Dedifferentiated amniotic fluid mesenchymal stem cell (primary cell): ENCODE measurements at regions not wholly inside any gene's neighbourhood (a gene's known extent, or its start where the extent isn't known, plus 50 kb on each side); places are given as distances from the start of the nearest gene placed in this dataset.

ENCODE experiments used
- DNase-seq: peaks from one replicate; pipeline ENCODE4 v3.0.0-alpha.2; 2016; ENCODE audit errors: extremely low spot score

GRCh38 chr12:107523775-107524535 lies 161.6 kb upstream of the PWP1 start:
- DNase-seq = no peak

- no peak for DNase-seq
Observed at GRCh38 chr12:107525063-107525718, 160.4 kb upstream of the PWP1 start.

GRCh38 chr12:107525719-107526554 lies 159.7 kb upstream of the PWP1 start:
- no peak for DNase-seq

- DNase-seq = no peak
Observed at GRCh38 chr12:107526555-107527180, 158.9 kb upstream of the PWP1 start.

- no peak for DNase-seq
Observed at GRCh38 chr12:107528731-107529365, 156.8 kb upstream of the PWP1 start.

GRCh38 chr12:107529991-107530390 lies 155.6 kb upstream of the PWP1 start:
- no peak for DNase-seq

- DNase-seq = no peak
Observed at GRCh38 chr12:107530701-107531100, 154.9 kb upstream of the PWP1 start.

GRCh38 chr12:107533218-107533617 lies 152.4 kb upstream of the PWP1 start:
- no peak for DNase-seq

- DNase-seq = no peak
Observed at GRCh38 chr12:107536613-107537012, 149.0 kb upstream of the PWP1 start.

- no peak for DNase-seq
Observed at GRCh38 chr12:107537464-107538119, 148.0 kb upstream of the PWP1 start.

GRCh38 chr12:107539196-107539939 lies 146.2 kb upstream of the PWP1 start:
- no peak for DNase-seq

- DNase-seq = no peak
Observed at GRCh38 chr12:107541001-107541705, 144.4 kb upstream of the PWP1 start.

- no peak for DNase-seq
Observed at GRCh38 chr12:107543416-107543815, 142.2 kb upstream of the PWP1 start.

- DNase-seq = no peak
Observed at GRCh38 chr12:107543841-107544240, 141.8 kb upstream of the PWP1 start.

GRCh38 chr12:107544937-107545336 lies 140.7 kb upstream of the PWP1 start:
- no peak for DNase-seq

- DNase-seq = peak; percentile 19
Observed at GRCh38 chr12:107545737-107546353, 139.8 kb upstream of the PWP1 start.

- no peak for DNase-seq
Observed at GRCh38 chr12:107547389-107547788, 138.2 kb upstream of the PWP1 start.

GRCh38 chr12:107549651-107550480 lies 135.7 kb upstream of the PWP1 start:
- DNase-seq = no peak
